ENCODE measurements at regions not wholly inside any gene's neighbourhood (a gene's known extent, or its start where the extent isn't known, plus 50 kb on each side); places are given as distances from the start of the nearest gene placed in this dataset.
"Not testable (repeated sequence)": the region's sequence is repeated elsewhere in the genome, so short reads cannot be mapped to it uniquely, and the experiment has no call there.

GRCh38 chr1:30445449-30445848, 277.9 kb downstream of the MATN1 start:
- DNase-seq (ENCODE audit: insufficient read length, low spot score) (no peak), FAIRE-seq (no peak)

GRCh38 chr1:30444850-30445249, 278.5 kb downstream of the MATN1 start:
- no peak for FAIRE-seq
- DNase-seq (ENCODE audit: insufficient read length, low spot score), result no peak

GRCh38 chr1:30444401-30444800, 279.0 kb downstream of the MATN1 start:
- FAIRE-seq (no peak), DNase-seq (ENCODE audit: insufficient read length, low spot score) (no peak)

- FAIRE-seq; DNase-seq (ENCODE audit: insufficient read length, low spot score): not testable (repeated sequence)
These were observed 285.1 kb downstream of the MATN1 start for GRCh38 chr1:30438274-30438673.

GRCh38 chr1:30437059-30437576, 286.3 kb downstream of the MATN1 start:
- DNase-seq (ENCODE audit: insufficient read length, low spot score), result no peak
- FAIRE-seq, result no peak

GRCh38 chr1:30427545-30427944, 295.8 kb downstream of the MATN1 start:
- FAIRE-seq, result no peak
- DNase-seq (ENCODE audit: insufficient read length, low spot score), result no peak

- no peak for FAIRE-seq
- no peak for DNase-seq (ENCODE audit: insufficient read length, low spot score)
These were observed 298.3 kb downstream of the MATN1 start for GRCh38 chr1:30425046-30425445.

GRCh38 chr1:30423570-30423969, 299.8 kb downstream of the MATN1 start:
- no peak for DNase-seq (ENCODE audit: insufficient read length, low spot score)
- no peak for FAIRE-seq

GRCh38 chr1:30422251-30422650, 301.1 kb downstream of the MATN1 start:
- DNase-seq (ENCODE audit: insufficient read length, low spot score), result no peak

GRCh38 chr1:30420519-30421050, 302.8 kb downstream of the MATN1 start:
- DNase-seq (ENCODE audit: insufficient read length, low spot score) (no peak), FAIRE-seq (no peak)

More at GRCh38 chr1:30422251-30422650, 301.1 kb downstream of the MATN1 start:
- no peak for FAIRE-seq

GRCh38 chr1:30419831-30420230, 303.6 kb downstream of the MATN1 start:
- DNase-seq (ENCODE audit: insufficient read length, low spot score) (no peak), FAIRE-seq (no peak)

- DNase-seq (ENCODE audit: insufficient read length, low spot score) (no peak), FAIRE-seq (no peak)
These were observed 304.3 kb downstream of the MATN1 start for GRCh38 chr1:30418939-30419720.

GRCh38 chr1:30418061-30418938, 305.1 kb downstream of the MATN1 start:
- FAIRE-seq (no peak), DNase-seq (ENCODE audit: insufficient read length, low spot score) (no peak)

GRCh38 chr1:30417701-30418046, 305.7 kb downstream of the MATN1 start:
- FAIRE-seq (no peak), DNase-seq (ENCODE audit: insufficient read length, low spot score) (no peak)

- DNase-seq (ENCODE audit: insufficient read length, low spot score) (no peak), FAIRE-seq (no peak)
These were observed 306.2 kb downstream of the MATN1 start for GRCh38 chr1:30417001-30417700.

- DNase-seq (ENCODE audit: insufficient read length, low spot score), result no peak
- no peak for FAIRE-seq
These were observed 307.1 kb downstream of the MATN1 start for GRCh38 chr1:30416221-30416820.

- no peak for FAIRE-seq
These were observed 308.0 kb downstream of the MATN1 start for GRCh38 chr1:30415171-30415940.

GRCh38 chr1:30414851-30415165, 308.6 kb downstream of the MATN1 start:
- FAIRE-seq (no peak), DNase-seq (ENCODE audit: insufficient read length, low spot score) (no peak)

More at GRCh38 chr1:30415171-30415940, 308.0 kb downstream of the MATN1 start:
- no peak for DNase-seq (ENCODE audit: insufficient read length, low spot score)

- DNase-seq (ENCODE audit: insufficient read length, low spot score) (no peak), FAIRE-seq (no peak)
These were observed 309.1 kb downstream of the MATN1 start for GRCh38 chr1:30414086-30414850.
